Stimulated activated CD8-positive, alpha-beta memory T cell treated with anti-CD3 and anti-CD28 coated beads, Interleukin-12 subunit alpha, Interleukin-12 subunit beta, amount 100 ng/mL, for 1 hour (primary cell): ENCODE measurements at regions not wholly inside any gene's neighbourhood (a gene's known extent, or its start where the extent isn't known, plus 50 kb on each side); places are given as distances from the start of the nearest gene placed in this dataset.

Experiments used
- DNase-seq: peaks from one replicate; pipeline ENCODE4 v3.0.0-alpha.2; 2020; ENCODE audit warnings: low read depth

- DNase-seq, result no peak
These were observed 194.0 kb upstream of the SLITRK1 start for GRCh38 chr13:84076280-84076679.

DNA sequence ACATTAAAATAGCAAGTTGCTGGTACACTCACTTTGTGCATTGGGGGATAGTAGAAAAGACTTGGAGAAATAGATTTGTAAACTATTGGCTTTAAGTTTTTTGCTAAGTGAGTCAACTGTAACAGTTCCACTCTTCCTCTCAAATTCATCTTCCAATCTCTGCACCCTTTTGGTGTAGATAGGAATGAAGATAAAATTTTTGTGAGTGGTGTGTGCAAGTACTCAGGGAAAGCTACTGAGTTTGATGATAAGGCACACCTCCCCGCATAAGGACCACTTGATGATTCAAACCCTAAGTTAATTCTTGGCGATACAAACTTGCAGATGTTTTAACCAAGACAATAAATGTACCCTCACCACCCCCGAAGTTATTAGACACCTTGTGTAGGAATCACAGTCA lies 168.3 kb upstream of the SLITRK1 start:
- DNase-seq, result no peak

GRCh38 chr13:84049443-84050219 lies 167.4 kb upstream of the SLITRK1 start:
- DNase-seq, result no peak

DNA sequence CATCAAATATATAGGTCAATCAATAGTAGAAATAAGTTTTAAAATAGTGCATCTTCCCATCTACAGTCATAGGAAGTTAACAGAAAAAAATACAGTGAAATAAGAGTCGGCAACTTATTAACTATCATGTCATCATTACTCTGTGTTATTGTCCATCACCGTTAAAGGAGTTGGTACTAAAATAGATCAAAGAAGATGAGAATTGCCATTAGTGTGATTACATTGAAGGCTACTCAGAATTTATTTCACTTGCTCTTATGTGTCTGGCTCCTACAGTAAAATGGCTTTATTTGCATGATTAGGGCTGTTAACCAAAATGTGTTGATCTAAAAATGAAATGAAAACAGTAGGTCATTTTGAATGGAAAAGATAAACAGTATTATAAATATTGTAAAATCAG lies 162.5 kb upstream of the SLITRK1 start:
- DNase-seq, result no peak

GRCh38 chr13:84038001-84038400 lies 155.7 kb upstream of the SLITRK1 start:
- no peak for DNase-seq

GRCh38 chr13:84032116-84032515 lies 149.8 kb upstream of the SLITRK1 start:
- no peak for DNase-seq

- no peak for DNase-seq
These were observed 148.8 kb upstream of the SLITRK1 start for GRCh38 chr13:84031120-84031519.

DNA sequence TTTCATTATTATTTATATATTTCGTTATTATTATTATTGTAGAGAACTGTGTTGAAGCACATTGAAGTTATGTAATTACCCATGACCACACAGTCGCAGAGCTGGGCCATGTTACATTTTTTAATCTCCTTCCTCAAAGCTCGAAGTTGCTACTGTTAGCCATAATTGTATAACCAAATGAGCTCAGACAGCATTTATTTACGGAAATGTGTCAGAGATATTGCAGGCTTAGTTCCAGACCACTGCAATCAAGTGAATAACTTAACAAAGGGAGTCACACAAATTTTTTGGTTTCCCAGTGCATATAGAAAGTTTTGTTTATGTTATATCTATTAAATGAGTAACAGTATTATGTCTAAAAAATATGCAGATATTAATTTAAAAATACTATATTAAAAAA lies 147.1 kb upstream of the SLITRK1 start:
- DNase-seq, result no peak

- DNase-seq, result no peak
These were observed 143.6 kb upstream of the SLITRK1 start for GRCh38 chr13:84025824-84026223.

- no peak for DNase-seq
These were observed 114.1 kb upstream of the SLITRK1 start for GRCh38 chr13:83996415-83996814.

DNA sequence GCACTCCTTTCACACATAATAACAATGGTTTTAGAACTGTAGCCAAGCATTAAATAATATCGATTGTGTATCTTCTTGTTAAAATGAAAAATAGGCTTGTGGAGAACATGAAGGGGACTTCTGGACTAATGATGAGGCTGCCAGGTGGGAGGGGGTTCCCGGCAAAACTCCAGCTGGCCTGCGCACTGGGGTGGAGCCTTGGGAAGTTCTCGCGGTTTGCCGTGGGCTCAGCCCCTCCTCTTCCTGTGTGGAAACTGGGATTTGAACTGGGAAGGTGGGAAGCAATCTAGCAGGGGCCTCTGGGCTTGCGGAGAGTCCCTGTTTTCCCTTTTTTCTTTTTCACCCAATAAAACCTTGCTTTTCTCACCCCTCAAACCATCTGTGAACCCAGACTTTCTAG lies 113.7 kb upstream of the SLITRK1 start:
- DNase-seq, result no peak

DNA sequence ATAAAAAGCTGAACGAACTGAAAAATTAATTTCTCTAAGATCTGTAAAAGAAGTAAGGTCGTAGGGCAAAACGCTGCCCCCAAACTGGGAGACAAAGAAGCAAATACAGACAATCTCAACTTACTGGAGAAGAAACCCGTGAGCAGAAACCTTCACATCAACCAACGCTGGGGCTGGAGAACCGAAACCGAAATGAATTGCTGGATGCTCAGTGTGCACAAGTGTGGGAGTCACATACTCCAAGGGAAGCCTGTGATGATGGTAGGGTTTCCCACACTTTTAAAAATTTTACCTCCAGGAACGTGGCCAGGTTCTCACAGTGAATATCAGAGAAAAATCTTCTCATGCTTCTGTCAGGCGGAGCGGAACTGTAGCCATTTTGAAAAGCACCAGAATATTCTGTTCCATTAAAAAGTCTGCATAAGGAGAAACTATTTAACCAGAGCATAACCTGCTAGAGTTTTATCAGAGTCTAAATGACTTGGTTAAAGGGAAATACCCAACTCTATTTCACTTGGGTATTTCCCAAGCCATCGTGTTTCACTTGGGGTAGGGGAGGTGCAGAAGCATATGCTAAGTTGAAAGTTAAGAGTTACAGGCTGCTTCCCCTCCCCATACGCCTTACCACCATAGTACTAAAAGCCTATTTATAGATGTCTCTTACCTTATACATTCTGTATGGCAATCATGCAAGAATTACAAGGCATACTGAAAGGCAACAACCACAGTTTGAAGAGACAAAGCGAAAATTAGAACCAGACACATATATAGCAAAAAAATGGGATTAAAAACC lies 110.5 kb upstream of the SLITRK1 start:
- DNase-seq, result no peak

- no peak for DNase-seq
These were observed 105.1 kb upstream of the SLITRK1 start for GRCh38 chr13:83987394-83987793.

GRCh38 chr13:83984793-83985192 lies 102.5 kb upstream of the SLITRK1 start:
- DNase-seq, result no peak

DNA sequence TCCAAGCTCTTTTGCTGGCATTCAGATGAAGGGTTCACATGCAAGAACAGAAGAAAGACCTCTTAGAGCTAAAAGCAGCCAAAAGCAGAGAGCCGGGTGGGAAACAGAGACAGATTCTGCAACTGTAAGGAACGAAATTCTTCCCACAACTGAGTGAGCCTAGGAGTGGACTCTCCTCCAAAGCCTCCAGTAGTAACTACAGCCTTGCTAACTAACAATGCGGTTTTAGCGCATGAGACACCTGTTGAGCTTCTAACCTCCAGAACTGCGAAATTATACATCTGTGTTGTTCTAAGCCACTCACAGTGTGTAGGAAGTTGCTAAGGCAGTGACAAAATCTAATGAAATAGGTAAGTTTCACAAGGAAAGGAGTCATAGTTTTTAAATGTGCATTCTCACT lies 98.1 kb upstream of the SLITRK1 start:
- DNase-seq, result no peak

DNA sequence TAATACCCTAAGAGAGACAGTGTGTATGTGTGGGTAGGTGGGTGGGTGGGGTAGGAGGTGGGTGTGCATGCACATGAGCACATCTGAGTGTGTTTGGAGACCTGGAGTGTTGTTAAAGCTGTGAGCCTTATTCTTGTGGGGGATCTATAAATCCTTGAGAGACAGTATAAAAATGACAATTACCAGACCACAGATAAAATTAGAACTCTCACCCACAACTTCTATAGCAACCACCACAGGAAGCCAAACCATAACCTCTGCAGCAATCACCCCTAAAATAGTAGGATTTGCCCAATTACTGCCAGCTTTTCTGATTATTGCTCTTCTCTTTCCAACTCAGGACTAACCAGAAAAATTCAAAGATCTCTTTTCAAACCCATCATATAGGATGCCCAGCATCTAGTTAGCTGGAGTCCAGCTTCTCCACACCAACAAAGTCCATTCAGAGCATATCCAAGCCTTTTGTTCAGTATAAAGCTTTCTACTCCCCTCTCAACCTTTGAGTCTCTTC lies 93.4 kb upstream of the SLITRK1 start:
- no peak for DNase-seq

DNA sequence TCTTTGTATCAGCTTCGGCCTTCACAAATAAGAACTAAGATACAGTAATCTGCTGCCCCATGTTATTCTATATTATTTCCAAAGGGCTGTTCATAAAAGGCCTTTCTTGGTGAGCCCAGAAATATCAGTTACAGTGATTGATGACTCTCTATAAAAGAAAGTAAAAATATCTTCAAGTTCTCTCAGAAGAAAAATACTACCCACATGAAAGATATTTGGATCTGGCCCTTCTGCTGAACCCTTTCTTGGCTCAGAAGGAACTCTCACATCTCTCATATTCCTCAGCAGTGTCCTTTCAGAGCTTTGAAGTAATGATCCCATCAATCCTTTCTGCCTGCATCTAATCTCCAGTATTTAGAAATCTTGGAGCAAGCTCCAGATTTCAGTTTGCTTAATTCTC lies 76.3 kb upstream of the SLITRK1 start:
- DNase-seq, result no peak

GRCh38 chr13:83955011-83955410 lies 72.7 kb upstream of the SLITRK1 start:
- DNase-seq, result no peak

GRCh38 chr13:83953916-83954315 lies 71.6 kb upstream of the SLITRK1 start:
- no peak for DNase-seq

GRCh38 chr13:83950293-83950692 lies 68.0 kb upstream of the SLITRK1 start:
- no peak for DNase-seq

GRCh38 chr13:83943530-83944279 lies 61.4 kb upstream of the SLITRK1 start:
- DNase-seq, result no peak

DNA sequence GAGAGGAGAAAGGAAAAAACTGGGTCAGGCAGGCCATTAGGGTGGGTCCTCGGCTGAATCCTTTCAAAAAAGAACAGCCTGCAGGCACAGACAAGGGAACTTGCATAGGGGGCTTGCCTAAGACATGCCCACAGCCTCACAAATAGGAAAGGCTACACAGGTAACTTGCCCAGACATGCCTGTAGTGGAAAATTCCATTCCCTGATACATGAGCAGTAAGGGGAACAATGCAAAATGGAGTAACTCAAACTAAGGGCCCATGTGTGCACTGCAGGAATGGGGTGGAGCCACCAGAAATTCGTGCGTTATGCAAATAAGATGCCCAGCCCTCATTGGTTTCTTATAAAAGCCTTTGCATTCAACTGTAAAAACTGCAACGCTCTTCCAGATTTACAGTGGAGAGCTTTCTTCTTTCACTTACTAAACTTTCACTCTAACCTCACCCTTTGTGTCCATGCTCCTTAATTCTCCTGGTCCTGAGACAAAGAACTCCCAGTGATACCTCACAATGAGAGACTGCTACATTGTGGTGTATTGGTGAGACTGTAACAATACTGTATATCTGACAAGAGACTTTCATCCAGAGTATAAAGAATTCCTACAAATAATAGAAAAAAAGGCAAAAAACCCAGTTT lies 59.5 kb upstream of the SLITRK1 start:
- DNase-seq, result no peak
